PC-9 (cell line): ENCODE measurements at regions not wholly inside any gene's neighbourhood (a gene's known extent, or its start where the extent isn't known, plus 50 kb on each side); places are given as distances from the start of the nearest gene placed in this dataset.

Source experiments
- CTCF ChIP-seq: fragments of 200-600 bp; sonication (generic); conservative IDR thresholded peaks from 2 replicates; pipeline ENCODE4 v1.6.1; 2017; ENCODE audit warnings: mixed run types, antibody characterized with exemption, mild to moderate bottlenecking, moderate library complexity
- EZH2 ChIP-seq: fragments of 200-600 bp; sonication (generic); IDR thresholded peaks from 2 replicates; pipeline ENCODE4 v1.8.0; 2017; ENCODE audit warnings: antibody characterized with exemption, low read depth

- TF ChIP-seq CTCF: no peak
- no peak for TF ChIP-seq EZH2
Measured at GRCh38 chr5:57611177-57611576, 128.6 kb upstream of the ACTBL2 start.
